ENCODE measurements at regions not wholly inside any gene's neighbourhood (a gene's known extent, or its start where the extent isn't known, plus 50 kb on each side); places are given as distances from the start of the nearest gene placed in this dataset.

DNA sequence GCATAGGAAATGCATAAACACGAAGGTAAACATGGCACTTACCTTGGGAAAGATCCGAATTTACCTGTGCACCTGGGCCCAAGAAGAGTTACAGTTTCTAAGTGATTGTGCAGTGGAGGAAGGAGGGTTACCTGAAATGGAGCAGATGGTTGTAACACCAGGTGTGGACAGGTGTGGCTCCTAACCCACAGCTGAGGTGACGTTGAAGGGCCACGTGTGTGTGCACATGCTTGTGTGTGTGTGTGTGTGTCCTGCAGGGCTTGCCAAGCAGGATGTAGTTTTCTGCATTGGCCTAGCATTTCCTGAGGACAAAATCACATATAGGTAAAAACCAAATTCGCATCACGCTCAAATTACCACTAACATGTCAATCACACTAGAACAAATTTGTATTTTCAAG, 240.8 kb downstream of the ANKRD60 start (continued):
- TF ChIP-seq SIN3A (conservative IDR thresholded peaks at IDR 0.05 in 1 of 2, IDR thresholded peaks at IDR 0.05 in 1 of 2; ENCODE audit: low read depth in 1 of 2, low read length in 2 of 2): no peak
- TF ChIP-seq MAFK (IDR thresholded peaks at IDR 0.05; ENCODE audit: low read depth, low read length): no peak

Measured in H1 (cell line).